ENCODE measurements at regions not wholly inside any gene's neighbourhood (a gene's known extent, or its start where the extent isn't known, plus 50 kb on each side); places are given as distances from the start of the nearest gene placed in this dataset.
"Not testable (repeated sequence)": the region's sequence is repeated elsewhere in the genome, so short reads cannot be mapped to it uniquely, and the experiment has no call there.

DNA sequence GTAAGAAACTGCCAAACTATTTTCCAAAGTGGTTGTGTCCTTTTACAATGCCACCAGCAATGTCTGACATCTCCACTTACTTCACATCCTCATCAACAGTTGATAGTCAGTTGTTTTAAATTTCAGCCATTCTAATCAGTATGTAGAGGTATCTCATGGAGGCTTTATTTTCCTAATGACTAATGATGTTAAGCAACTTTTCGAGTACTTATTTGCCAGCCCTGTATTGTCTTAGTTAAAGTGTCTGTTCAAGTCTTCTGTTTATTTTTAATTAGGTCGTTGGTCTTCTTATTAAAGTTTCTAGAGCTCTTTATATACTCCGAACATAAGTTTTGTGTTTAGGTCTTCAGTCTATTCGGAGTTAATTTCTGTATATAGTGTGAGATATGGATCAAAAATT, 54.9 kb upstream of the NBPF12 start:
- intact Hi-C loops (cut with micrococcal nuclease): not testable (repeated sequence)

DNA sequence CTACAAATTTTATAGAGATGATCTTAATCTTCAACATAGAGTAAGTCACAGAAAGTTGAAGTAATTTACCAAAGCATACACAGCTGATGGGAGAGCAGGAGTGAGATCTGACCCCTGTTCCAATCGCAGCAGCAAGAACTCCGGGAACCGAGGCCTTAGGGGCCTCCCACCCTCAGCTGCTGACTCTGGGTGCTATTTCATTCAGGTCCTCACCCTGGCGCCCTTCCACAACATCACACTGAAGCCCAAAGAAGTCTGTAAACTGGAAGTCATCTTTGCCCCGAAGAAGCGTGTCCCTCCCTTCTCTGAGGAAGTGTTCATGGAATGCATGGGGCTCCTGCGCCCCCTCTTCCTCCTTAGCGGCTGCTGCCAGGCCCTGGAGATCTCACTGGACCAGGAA, 57.0 kb upstream of the NBPF12 start:
- H3K27ac Mint-ChIP-seq; H3K9me3 Mint-ChIP-seq; H3K4me1 Mint-ChIP-seq (ENCODE audit: low read depth); H3K27me3 Mint-ChIP-seq (ENCODE audit: insufficient read depth); DNase-seq (ENCODE audit: low spot score); intact Hi-C loops (cut with micrococcal nuclease); H3K4me3 Mint-ChIP-seq; H3K36me3 Mint-ChIP-seq (ENCODE audit: low read depth): not testable (repeated sequence)

More for the DNA sequence above, 54.9 kb upstream of the NBPF12 start:
- H3K9me3 Mint-ChIP-seq; H3K4me3 Mint-ChIP-seq; H3K4me1 Mint-ChIP-seq (ENCODE audit: low read depth); DNase-seq (ENCODE audit: low spot score); H3K27me3 Mint-ChIP-seq (ENCODE audit: insufficient read depth); H3K36me3 Mint-ChIP-seq (ENCODE audit: low read depth); H3K27ac Mint-ChIP-seq: not testable (repeated sequence)

DNA sequence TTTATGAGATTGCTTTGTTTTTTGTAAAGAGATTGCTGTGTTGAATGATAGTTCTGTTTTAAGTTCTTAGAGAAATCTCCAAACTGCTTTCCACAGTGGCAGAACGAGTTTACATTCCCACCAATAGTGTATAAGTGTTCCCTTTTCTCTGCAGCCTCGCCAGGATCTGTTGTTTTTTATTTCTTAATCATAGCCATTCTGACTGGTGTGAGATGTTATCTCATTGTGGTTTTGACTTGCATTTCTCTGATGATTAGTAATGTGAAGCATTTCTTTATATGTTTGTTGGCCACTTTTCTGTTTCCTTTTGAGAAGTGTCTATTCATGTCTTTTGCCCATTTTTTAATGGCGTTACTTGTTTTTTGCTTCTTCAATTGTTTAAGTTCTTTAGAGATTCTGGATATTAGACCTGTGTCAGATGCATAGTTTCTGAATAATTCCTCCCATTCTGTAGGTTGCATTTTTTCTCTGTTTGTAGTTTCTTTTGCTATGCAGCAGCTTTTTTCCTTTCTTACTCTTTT, 74.3 kb upstream of the NBPF12 start:
- H3K9me3 Mint-ChIP-seq; H3K4me3 Mint-ChIP-seq; DNase-seq (ENCODE audit: low spot score); H3K36me3 Mint-ChIP-seq (ENCODE audit: low read depth); H3K27me3 Mint-ChIP-seq (ENCODE audit: insufficient read depth); H3K27ac Mint-ChIP-seq; intact Hi-C loops (cut with micrococcal nuclease); H3K4me1 Mint-ChIP-seq (ENCODE audit: low read depth): not testable (repeated sequence)

DNA sequence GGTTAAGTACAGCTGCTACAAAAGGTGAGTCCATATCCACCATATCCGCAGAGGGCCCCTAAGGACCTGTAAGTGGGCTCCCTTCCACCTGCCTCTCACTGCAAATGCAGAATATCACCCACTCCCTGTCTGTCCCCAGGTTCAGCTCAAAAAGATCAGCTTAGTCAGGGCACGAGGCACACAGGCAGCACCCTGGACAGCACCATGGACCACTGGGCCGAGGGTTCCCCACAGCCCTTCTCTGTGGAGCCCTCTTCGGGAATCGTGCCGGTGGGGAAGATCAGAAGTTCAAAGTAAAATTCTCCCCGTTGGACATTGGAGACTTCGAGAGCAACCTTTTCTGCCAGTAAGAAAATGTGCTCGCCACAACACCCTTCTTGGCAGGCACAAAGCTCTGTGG, 85.0 kb upstream of the NBPF12 start:
- H3K27me3 Mint-ChIP-seq (ENCODE audit: insufficient read depth); H3K4me3 Mint-ChIP-seq; H3K27ac Mint-ChIP-seq; H3K36me3 Mint-ChIP-seq (ENCODE audit: low read depth); H3K4me1 Mint-ChIP-seq (ENCODE audit: low read depth); intact Hi-C loops (cut with micrococcal nuclease); DNase-seq (ENCODE audit: low spot score); H3K9me3 Mint-ChIP-seq: not testable (repeated sequence)

DNA sequence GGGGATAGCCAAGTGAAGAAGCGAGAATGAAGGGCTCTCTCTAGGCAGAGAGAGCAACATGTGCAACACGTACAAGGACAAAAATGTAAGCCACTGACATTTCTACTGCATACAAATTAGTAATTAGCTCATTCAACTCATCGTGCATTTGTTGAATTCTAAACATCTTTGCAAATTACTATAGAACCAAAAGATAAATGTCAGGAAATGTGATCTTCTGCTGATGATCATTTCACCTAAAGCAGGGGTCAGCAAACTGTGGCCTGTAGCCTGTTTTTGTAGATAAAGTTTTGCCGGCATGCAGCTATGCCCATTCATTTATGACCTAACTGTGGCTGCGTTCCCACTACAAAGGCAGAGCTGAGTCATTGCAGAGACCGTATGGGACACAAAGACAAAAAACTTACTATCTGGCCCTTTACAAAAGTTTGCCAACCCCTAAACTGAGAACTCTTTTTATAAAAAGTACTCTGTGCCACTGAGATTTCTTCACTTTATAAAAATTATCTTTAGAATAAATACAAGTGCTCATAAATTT, 87.7 kb upstream of the NBPF12 start:
- H3K4me3 Mint-ChIP-seq; H3K9me3 Mint-ChIP-seq; H3K4me1 Mint-ChIP-seq (ENCODE audit: low read depth); H3K27me3 Mint-ChIP-seq (ENCODE audit: insufficient read depth); DNase-seq (ENCODE audit: low spot score); intact Hi-C loops (cut with micrococcal nuclease); H3K27ac Mint-ChIP-seq; H3K36me3 Mint-ChIP-seq (ENCODE audit: low read depth): not testable (repeated sequence)

DNA sequence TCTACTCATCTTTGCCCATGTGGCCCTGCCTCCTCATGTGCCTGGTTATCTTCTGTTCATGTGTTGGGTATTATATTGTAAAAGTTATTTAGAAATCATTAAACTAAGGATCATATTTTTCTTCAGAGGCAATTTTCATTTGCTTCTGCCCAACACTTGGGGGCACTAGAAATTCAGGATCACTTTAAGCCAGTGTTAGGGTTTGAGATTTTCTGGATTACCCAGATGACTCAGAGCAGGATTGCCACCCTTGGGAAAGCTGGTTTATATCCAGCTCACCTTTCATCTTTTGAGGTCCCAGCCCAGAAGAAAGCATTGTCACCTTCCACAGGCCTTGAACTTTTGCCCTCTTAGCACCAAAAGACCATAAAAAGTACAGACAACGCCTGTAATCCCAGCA, 99.4 kb upstream of the NBPF12 start:
- H3K36me3 Mint-ChIP-seq (ENCODE audit: low read depth); H3K9me3 Mint-ChIP-seq; intact Hi-C loops (cut with micrococcal nuclease); DNase-seq (ENCODE audit: low spot score); H3K4me1 Mint-ChIP-seq (ENCODE audit: low read depth); H3K27me3 Mint-ChIP-seq (ENCODE audit: insufficient read depth); H3K27ac Mint-ChIP-seq; H3K4me3 Mint-ChIP-seq: not testable (repeated sequence)

DNA sequence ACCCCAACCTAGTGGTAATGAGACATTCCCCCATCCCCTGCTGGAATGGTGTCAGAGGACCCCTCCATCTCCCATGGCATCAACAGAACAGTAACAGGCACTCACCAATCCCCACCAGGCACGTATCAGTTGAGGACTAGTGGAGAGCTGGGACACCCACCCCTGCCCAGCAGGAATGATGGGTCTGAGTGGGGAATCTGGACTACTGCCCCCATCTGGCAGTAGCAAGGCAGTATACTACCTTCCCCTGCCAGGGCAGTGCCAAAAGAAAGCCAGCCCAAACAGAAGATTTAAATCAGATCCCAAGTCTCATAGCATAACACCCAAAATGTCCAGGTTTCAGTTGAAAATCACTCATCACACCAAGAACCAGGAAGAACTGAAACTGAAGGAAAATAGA, 111.2 kb upstream of the NBPF12 start:
- H3K4me1 Mint-ChIP-seq (ENCODE audit: low read depth); H3K27me3 Mint-ChIP-seq (ENCODE audit: insufficient read depth); H3K9me3 Mint-ChIP-seq; DNase-seq (ENCODE audit: low spot score); H3K36me3 Mint-ChIP-seq (ENCODE audit: low read depth); H3K4me3 Mint-ChIP-seq; H3K27ac Mint-ChIP-seq; intact Hi-C loops (cut with micrococcal nuclease): not testable (repeated sequence)

DNA sequence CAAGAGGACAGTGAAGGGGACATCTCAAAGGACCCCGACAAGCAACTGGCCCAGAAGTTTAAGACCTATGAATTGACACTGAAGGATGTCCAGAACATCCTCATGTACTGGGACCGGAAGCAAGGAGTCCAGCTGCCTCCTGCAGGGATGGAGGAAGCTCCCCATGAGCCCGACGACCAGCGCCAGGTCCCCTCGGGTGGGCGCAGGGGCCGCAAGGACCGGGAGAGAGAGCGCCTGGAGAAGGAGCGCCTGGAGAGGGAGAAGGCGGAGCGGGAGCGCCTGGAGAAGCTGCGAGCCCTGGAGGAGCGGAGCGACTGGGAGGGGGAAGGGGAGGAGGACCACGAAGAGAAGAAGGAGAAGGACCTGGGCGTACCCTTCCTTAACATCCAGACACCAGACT, 143.9 kb upstream of the NBPF12 start:
- H3K4me1 Mint-ChIP-seq (ENCODE audit: low read depth); H3K4me3 Mint-ChIP-seq; intact Hi-C loops (cut with micrococcal nuclease); H3K27me3 Mint-ChIP-seq (ENCODE audit: insufficient read depth); H3K9me3 Mint-ChIP-seq; DNase-seq (ENCODE audit: low spot score); H3K36me3 Mint-ChIP-seq (ENCODE audit: low read depth); H3K27ac Mint-ChIP-seq: not testable (repeated sequence)

DNA sequence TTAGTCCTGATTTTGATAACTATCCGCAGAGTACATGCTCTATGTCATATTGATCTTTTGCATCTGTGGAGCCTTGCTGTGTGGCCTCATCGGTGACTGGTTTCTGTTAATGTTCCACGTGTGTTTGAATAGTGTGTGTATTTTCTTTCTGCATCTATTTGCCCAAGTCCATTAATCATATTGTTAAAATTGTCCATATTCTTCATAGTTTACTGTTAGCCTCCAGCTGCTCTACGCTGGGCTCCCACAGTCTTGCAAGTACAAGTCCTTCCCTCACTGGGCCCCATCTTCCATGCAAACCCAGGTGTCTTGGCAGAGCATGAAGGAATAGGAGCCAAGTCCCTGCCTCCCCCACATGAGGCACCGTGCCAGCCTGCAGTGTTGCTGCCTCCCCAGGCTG, 145.4 kb upstream of the NBPF12 start:
- H3K36me3 Mint-ChIP-seq (ENCODE audit: low read depth); H3K4me1 Mint-ChIP-seq (ENCODE audit: low read depth); DNase-seq (ENCODE audit: low spot score); H3K9me3 Mint-ChIP-seq; intact Hi-C loops (cut with micrococcal nuclease); H3K4me3 Mint-ChIP-seq; H3K27ac Mint-ChIP-seq; H3K27me3 Mint-ChIP-seq (ENCODE audit: insufficient read depth): not testable (repeated sequence)

DNA sequence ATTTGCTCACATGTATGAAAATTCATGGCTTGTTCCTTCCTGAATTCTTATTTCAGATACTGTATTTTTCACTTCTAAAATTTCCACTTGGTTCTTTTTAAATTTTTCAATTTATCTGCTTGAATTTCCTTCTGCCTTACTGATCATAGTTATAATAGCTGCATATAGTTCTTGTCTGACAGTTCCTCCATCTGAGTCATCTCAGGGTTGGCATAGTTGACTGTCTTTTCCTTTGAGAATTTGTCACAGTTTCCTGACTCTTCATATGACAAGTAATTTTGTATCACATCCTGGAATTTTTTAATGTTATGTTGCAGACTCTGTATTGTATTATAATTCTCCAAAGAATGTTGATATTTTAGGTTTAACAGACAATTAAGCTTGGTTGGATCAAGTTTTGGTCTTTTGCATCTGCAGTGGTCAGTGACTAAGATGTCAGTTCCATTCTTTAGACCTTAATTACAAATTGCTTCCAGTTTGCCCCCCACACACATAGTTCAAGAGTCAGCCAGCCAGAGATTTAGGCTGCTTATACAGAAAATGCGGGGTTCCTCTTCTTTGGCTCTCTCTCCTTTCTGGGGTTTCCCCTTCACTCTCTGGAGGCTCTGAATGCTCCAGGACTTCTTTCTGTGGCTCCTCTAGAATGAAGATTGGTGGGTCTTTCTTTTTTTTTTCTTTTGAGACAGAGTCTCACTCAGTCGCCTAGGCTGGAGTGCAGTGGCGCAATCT, 153.7 kb upstream of the NBPF12 start:
- H3K4me3 Mint-ChIP-seq; intact Hi-C loops (cut with micrococcal nuclease); DNase-seq (ENCODE audit: low spot score); H3K27ac Mint-ChIP-seq; H3K27me3 Mint-ChIP-seq (ENCODE audit: insufficient read depth); H3K4me1 Mint-ChIP-seq (ENCODE audit: low read depth); H3K36me3 Mint-ChIP-seq (ENCODE audit: low read depth); H3K9me3 Mint-ChIP-seq: not testable (repeated sequence)

DNA sequence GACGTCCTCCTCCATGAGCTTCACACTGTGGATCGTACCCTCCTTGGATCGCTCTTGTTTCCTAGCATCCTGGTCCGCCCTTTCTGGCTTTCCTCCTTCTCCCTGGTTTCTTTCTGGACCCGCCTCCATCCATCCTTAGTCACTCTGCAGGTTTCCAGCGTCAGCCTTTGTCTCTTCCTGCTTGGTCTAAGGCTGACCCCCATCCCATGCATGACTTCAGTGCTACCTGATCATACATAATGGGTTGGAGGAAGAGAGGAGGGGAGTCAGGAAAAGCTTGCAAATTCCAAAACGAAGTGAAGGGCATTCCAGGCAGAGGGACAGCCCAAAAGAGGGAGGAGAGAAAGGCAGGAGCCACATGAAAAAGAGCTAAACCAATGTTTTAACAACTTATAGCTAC, 156.9 kb upstream of the NBPF12 start:
- H3K27me3 Mint-ChIP-seq (ENCODE audit: insufficient read depth); H3K4me1 Mint-ChIP-seq (ENCODE audit: low read depth); H3K27ac Mint-ChIP-seq; H3K36me3 Mint-ChIP-seq (ENCODE audit: low read depth); intact Hi-C loops (cut with micrococcal nuclease); H3K4me3 Mint-ChIP-seq; H3K9me3 Mint-ChIP-seq; DNase-seq (ENCODE audit: low spot score): not testable (repeated sequence)

DNA sequence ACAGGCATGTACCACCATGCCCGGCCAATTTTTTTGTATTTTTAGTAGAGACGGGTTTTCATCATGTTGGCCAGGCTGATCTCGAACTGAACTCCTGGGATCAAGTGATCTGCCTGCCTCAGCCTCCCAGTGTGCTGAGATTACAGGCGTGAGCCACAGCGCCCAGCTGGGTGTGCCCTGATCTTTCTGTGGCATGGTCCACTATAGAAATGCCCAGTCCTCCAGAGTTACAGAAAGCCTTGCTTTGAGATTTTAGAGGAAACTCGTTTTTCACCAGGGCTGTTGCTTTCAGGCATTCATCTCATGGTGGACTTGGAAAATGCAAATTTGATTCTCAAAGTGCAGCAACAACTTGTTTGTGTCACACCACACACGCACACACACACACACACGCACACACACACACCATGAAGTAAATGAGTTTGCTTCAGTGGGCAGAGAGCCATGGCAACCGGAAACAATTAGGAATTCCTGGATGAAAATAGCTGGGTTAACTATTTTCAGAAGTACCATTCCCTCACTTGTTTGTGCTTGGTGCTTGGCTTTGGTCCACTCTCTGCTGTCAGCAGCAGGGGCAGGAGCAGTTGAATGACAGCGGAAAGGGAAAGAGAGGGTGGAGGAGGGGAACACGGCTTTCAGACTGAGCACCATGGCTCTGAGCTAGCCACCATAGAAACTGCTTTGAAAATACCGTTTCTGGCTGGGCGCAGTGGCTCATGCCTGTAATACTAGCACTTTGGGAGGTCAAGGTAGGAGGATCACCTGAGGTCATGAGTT, 160.1 kb upstream of the NBPF12 start:
- H3K4me1 Mint-ChIP-seq (ENCODE audit: low read depth); H3K36me3 Mint-ChIP-seq (ENCODE audit: low read depth); H3K4me3 Mint-ChIP-seq; H3K9me3 Mint-ChIP-seq; DNase-seq (ENCODE audit: low spot score); intact Hi-C loops (cut with micrococcal nuclease); H3K27me3 Mint-ChIP-seq (ENCODE audit: insufficient read depth); H3K27ac Mint-ChIP-seq: not testable (repeated sequence)

DNA sequence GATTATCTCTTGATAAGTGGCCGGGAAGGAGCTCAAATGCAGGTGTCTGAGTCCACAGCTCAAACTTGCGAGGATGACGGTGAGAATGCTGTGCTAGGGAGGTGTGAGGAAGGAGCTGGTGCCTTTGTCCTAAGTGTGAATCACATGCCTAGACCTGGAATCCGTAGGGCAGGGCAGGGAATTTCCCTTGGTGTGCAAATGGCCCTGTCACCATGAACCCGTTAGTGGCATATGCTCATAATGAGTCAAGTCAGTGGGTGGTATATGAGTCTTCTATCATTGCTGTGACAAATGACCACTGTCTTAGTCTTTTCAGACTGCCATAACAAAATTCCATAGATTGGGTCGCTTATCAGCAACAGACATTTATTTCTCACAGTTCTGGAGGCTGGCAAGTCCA, 163.1 kb upstream of the NBPF12 start:
- H3K4me3 Mint-ChIP-seq; DNase-seq (ENCODE audit: low spot score); H3K27ac Mint-ChIP-seq; H3K27me3 Mint-ChIP-seq (ENCODE audit: insufficient read depth); intact Hi-C loops (cut with micrococcal nuclease); H3K9me3 Mint-ChIP-seq; H3K4me1 Mint-ChIP-seq (ENCODE audit: low read depth); H3K36me3 Mint-ChIP-seq (ENCODE audit: low read depth): not testable (repeated sequence)

Data from activated T-helper 1 cell treated with anti-CD3 and anti-CD28 coated beads, Interleukin-12 subunit alpha, Interleukin-12 subunit beta, Interleukin-2, Interleukin-4 antibody, amounts not matched to agents 30 ng/mL and 10 ng/mL and 1 ng/mL, durations not matched to agents 14 hours and 24 hours and 36 hours (primary cell).